HEK293 (cell line): ENCODE measurements at regions not wholly inside any gene's neighbourhood (a gene's known extent, or its start where the extent isn't known, plus 50 kb on each side); places are given as distances from the start of the nearest gene placed in this dataset.

Experiments
- CTCF ChIP-seq: fragments of 450-650 bp; formaldehyde crosslinking; IDR thresholded peaks from 2 replicates; pipeline ENCODE4 v1.5.1; 2016; ENCODE audit warnings: missing biosample characterization, missing genetic modification characterization
- YY1 ChIP-seq: fragments of 450-650 bp; formaldehyde crosslinking; IDR thresholded peaks from 2 replicates; pipeline ENCODE4 v1.5.1; 2018; ENCODE audit warnings: missing biosample characterization, missing genetic modification characterization
- ZBTB7A ChIP-seq: fragments of 450-650 bp; formaldehyde crosslinking; IDR thresholded peaks from 2 replicates; pipeline ENCODE4 v1.5.1; 2016; ENCODE audit warnings: low read depth, missing biosample characterization, missing genetic modification characterization
- ZEB2 ChIP-seq: fragments of 450-650 bp; formaldehyde crosslinking; IDR thresholded peaks from 2 replicates; pipeline ENCODE4 v1.5.1; 2016; ENCODE audit warnings: missing biosample characterization, missing genetic modification characterization
- ZNF121 ChIP-seq: fragments of 450-650 bp; formaldehyde crosslinking; IDR thresholded peaks from 2 replicates; pipeline ENCODE4 v1.5.1; 2016; ENCODE audit warnings: missing biosample characterization, missing genetic modification characterization
- ZNF148 ChIP-seq: fragments of 450-650 bp; formaldehyde crosslinking; IDR thresholded peaks from 2 replicates; pipeline ENCODE4 v1.5.0; 2017; ENCODE audit warnings: missing biosample characterization, missing genetic modification characterization, borderline replicate concordance
- ZNF266 ChIP-seq: fragments of 450-650 bp; formaldehyde crosslinking; IDR thresholded peaks from 2 replicates; pipeline ENCODE4 v1.5.1; 2016; ENCODE audit warnings: missing biosample characterization, missing genetic modification characterization, low read depth

GRCh38 chr2:118750959-118751565, 96.4 kb downstream of the EN1 start:
- TF ChIP-seq CTCF (tag by site-specific recombination) (no peak), ZBTB7A (tag by site-specific recombination) (no peak), ZNF121 (tag by site-specific recombination) (no peak), ZEB2 (tag by site-specific recombination) (no peak), ZNF148 (no peak), YY1 (tag by site-specific recombination) (no peak), ZNF266 (no peak)
